ENCODE measurements at regions not wholly inside any gene's neighbourhood (a gene's known extent, or its start where the extent isn't known, plus 50 kb on each side); places are given as distances from the start of the nearest gene placed in this dataset.

DNA sequence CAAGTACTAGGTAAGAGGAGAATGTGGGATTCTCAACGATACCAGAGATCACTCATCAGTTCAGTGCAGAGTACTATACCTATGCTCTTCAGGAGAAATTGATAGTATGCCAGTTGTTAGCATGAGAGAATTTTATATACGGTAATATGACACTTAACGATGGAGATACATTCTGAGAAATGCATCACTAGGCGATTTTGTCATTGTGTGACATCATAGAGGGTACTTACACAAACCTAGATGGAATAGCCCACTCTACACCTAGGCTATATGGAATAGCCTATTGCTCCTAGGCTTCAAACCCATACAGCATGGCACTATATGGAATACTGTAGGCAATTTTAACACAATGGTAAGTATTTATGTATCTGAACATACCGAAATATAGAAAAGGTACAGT lies 140.2 kb downstream of the SLIT2 start:
- intact Hi-C loops (cut with micrococcal nuclease), result no loop called here
- no peaks in the 10 kb centered on the region for H3K36me3 Mint-ChIP-seq (ENCODE audit: insufficient read depth, unreplicated experiment)
- no peak overlapping the region for H3K4me3 Mint-ChIP-seq (ENCODE audit: unreplicated experiment)
- H3K27ac Mint-ChIP-seq (ENCODE audit: low read depth, unreplicated experiment), result no peak overlapping the region
- CTCF ChIA-PET, result interaction anchor here (0.8 kb wide), 1 partner anchor 69 kb away, joined by 5 read pairs; no protein-coding TSS in a partner anchor
- POLR2A ChIA-PET, result interaction anchor here (0.7 kb wide), 1 partner anchor 24 kb away, joined by 3 read pairs; no protein-coding TSS in a partner anchor
- no peak for DNase-seq (ENCODE audit: unreplicated experiment)
- BruUV-seq (replicated peaks), result no TSS peak
- H3K27me3 Mint-ChIP-seq (ENCODE audit: insufficient read depth, unreplicated experiment), result no peaks in the 10 kb centered on the region
- H3K4me1 Mint-ChIP-seq (ENCODE audit: insufficient read depth, unreplicated experiment), result no peaks in the 10 kb centered on the region
- H3K9me3 Mint-ChIP-seq (ENCODE audit: unreplicated experiment), result no peaks in the 10 kb centered on the region
- TF ChIP-seq, protein P1, sequence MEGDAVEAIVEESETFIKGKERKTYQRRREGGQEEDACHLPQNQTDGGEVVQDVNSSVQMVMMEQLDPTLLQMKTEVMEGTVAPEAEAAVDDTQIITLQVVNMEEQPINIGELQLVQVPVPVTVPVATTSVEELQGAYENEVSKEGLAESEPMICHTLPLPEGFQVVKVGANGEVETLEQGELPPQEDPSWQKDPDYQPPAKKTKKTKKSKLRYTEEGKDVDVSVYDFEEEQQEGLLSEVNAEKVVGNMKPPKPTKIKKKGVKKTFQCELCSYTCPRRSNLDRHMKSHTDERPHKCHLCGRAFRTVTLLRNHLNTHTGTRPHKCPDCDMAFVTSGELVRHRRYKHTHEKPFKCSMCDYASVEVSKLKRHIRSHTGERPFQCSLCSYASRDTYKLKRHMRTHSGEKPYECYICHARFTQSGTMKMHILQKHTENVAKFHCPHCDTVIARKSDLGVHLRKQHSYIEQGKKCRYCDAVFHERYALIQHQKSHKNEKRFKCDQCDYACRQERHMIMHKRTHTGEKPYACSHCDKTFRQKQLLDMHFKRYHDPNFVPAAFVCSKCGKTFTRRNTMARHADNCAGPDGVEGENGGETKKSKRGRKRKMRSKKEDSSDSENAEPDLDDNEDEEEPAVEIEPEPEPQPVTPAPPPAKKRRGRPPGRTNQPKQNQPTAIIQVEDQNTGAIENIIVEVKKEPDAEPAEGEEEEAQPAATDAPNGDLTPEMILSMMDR (IDR thresholded peaks at IDR 0.05; ENCODE audit: unreplicated experiment), result no peak

DNA sequence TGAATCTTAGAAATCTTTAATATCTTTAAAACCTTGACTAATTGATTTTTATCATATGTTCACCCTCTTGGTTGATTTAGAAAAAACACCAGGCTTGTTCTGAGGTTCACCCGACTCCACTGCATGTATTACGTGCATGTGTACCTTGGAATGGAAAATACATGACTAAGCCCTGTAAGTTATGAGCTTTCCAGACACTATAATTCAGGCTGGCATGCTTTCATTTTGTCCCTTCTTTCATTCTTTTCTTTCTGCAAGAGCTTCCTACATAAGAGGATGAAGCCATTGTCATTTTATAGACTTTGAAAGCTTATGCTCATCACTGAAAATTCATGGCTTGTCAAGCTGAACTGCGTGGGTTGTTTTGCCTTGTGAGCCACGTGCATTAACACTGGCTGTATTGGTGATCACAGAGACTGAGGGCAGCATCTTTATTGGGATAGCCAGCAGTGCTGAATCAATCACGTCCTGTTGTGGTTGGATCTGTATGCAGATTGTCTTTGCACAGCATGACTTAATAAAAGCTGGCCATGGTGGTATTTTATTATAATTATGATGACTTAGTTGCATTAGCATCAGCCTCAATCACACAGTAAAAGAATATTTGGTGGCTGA lies 141.9 kb downstream of the SLIT2 start:
- BruUV-seq (replicated peaks), result no TSS peak
- H3K4me1 Mint-ChIP-seq (ENCODE audit: insufficient read depth, unreplicated experiment), result no peaks in the 10 kb centered on the region
- intact Hi-C loops (cut with micrococcal nuclease), result no loop called here

DNA sequence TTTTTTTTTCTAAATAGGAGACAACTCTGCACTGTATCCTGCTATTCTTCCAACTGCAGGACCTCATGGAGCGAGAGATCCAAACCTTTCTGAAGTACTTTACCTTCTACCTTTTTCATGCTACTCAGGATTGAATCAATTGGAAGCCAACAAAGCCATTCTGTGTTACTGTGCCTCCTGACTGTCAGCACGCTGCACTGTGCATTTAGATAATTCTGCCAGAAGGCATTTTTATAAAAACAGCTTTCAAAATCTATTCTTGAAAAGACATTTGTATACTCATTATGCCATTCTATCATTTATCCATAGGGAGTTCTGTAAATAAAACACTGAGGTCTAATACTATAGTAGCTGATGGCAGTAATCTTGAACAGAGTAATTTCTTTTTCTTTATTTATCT lies 142.8 kb downstream of the SLIT2 start:
- no TSS peak for BruUV-seq (replicated peaks)
- no peak for DNase-seq (ENCODE audit: unreplicated experiment)
- intact Hi-C loops (cut with micrococcal nuclease), result no loop called here
- POLR2A ChIA-PET, result interaction anchor here (0.8 to 0.9 kb wide), 2 partner anchors 10 to 12 kb away, joined by 3 read pairs; no protein-coding TSS in a partner anchor
- Mint-ChIP-seq H3K27me3 (ENCODE audit: insufficient read depth, unreplicated experiment) (no peaks in the 10 kb centered on the region), H3K4me3 (ENCODE audit: unreplicated experiment) (no peak overlapping the region), H3K36me3 (ENCODE audit: insufficient read depth, unreplicated experiment) (no peaks in the 10 kb centered on the region), H3K4me1 (ENCODE audit: insufficient read depth, unreplicated experiment) (no peaks in the 10 kb centered on the region), H3K27ac (ENCODE audit: low read depth, unreplicated experiment) (no peak overlapping the region), H3K9me3 (ENCODE audit: unreplicated experiment) (no peaks in the 10 kb centered on the region)
- CTCF ChIA-PET, result interaction anchor here (0.7 to 1.8 kb wide), 5 partner anchors 33 to 291 kb away, joined by 3 to 6 read pairs (median 4); no protein-coding TSS in a partner anchor
- TF ChIP-seq, protein P1 (IDR thresholded peaks at IDR 0.05; ENCODE audit: unreplicated experiment), result no peak

More for the DNA sequence above, 141.9 kb downstream of the SLIT2 start:
- no peaks in the 10 kb centered on the region for H3K36me3 Mint-ChIP-seq (ENCODE audit: insufficient read depth, unreplicated experiment)
- DNase-seq (ENCODE audit: unreplicated experiment), result no peak
- CTCF ChIA-PET, result interaction anchor here (0.5 to 1.4 kb wide), 4 partner anchors 12 to 1092 kb away, joined by 3 to 4 read pairs (median 4); no protein-coding TSS in a partner anchor
- H3K27ac Mint-ChIP-seq (ENCODE audit: low read depth, unreplicated experiment), result no peak overlapping the region
- H3K9me3 Mint-ChIP-seq (ENCODE audit: unreplicated experiment), result no peaks in the 10 kb centered on the region
- H3K4me3 Mint-ChIP-seq (ENCODE audit: unreplicated experiment), result no peak overlapping the region
- no peaks in the 10 kb centered on the region for H3K27me3 Mint-ChIP-seq (ENCODE audit: insufficient read depth, unreplicated experiment)
- POLR2A ChIA-PET, result no interaction called here
- TF ChIP-seq, protein P1 (IDR thresholded peaks at IDR 0.05; ENCODE audit: unreplicated experiment), result no peak

DNA sequence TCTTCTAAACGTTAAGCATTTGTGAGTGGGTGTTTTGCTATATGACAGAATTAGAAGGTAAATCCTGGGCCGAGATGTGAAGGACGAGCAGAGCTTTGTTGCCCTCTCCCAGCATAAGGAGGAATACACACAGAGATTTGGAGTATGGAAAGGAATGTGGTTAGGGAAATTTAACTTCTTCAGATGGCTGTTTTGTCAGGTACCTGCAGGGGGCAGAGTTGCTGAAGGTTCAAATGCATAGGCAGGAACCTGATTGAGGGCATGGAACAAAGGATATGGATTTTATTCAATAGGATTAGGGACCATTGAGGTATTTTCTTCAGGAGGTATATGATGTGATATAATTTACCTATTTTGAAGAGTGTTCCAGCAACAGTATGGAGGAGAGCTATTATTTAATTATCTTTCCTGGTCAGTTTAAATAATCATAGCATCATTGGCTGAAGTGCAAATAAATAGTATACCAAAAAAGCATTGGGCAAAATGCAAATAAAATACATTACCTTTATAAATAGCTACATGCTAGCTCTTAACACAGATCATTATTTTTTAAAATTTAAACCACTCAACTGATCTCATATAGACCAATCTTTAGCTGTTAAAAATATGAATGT lies 143.6 kb downstream of the SLIT2 start:
- Mint-ChIP-seq H3K27ac (ENCODE audit: low read depth, unreplicated experiment) (no peak overlapping the region), H3K27me3 (ENCODE audit: insufficient read depth, unreplicated experiment) (no peaks in the 10 kb centered on the region), H3K4me1 (ENCODE audit: insufficient read depth, unreplicated experiment) (no peaks in the 10 kb centered on the region), H3K4me3 (ENCODE audit: unreplicated experiment) (no peak overlapping the region), H3K9me3 (ENCODE audit: unreplicated experiment) (no peaks in the 10 kb centered on the region), H3K36me3 (ENCODE audit: insufficient read depth, unreplicated experiment) (no peaks in the 10 kb centered on the region)
- CTCF ChIA-PET, result interaction anchor here (0.6 to 1.8 kb wide), 14 partner anchors 9 to 290 kb away, joined by 3 to 8 read pairs (median 3); no protein-coding TSS in a partner anchor
- BruUV-seq (replicated peaks), result no TSS peak
- TF ChIP-seq, protein P1 (IDR thresholded peaks at IDR 0.05; ENCODE audit: unreplicated experiment), result peak; percentile 52
- POLR2A ChIA-PET, result interaction anchor here (0.8 to 0.9 kb wide), 2 partner anchors 9 to 13 kb away, joined by 3 read pairs; no protein-coding TSS in a partner anchor
- peak; percentile 68 for DNase-seq (ENCODE audit: unreplicated experiment)
- intact Hi-C loops (cut with micrococcal nuclease), result no loop called here
